ENCODE measurements at regions not wholly inside any gene's neighbourhood (a gene's known extent, or its start where the extent isn't known, plus 50 kb on each side); places are given as distances from the start of the nearest gene placed in this dataset.

GRCh38 chr4:162565730-162566129, 401.9 kb upstream of the FSTL5 start:
- 49 to 59% (median 52%) methylated on average over 4 of the region's 4 CpGs for WGBS, 3 donors
- DNase-seq = no peak
- TF ChIP-seq CTCF (IDR thresholded peaks at IDR 0.05) = no peak
- no peak for ATAC-seq
- no peaks in the 10 kb centered on the region for H3K4me1 ChIP-seq
- no peak overlapping the region for H3K27ac ChIP-seq
- H3K27me3 ChIP-seq (ENCODE audit: insufficient read depth in 3 of 3, low read length in 2 of 3) = no peaks in the 10 kb centered on the region
- H3K36me3 ChIP-seq (ENCODE audit: insufficient read depth in 1 of 2, low read depth in 1 of 2) = no peaks in the 10 kb centered on the region
- no peak overlapping the region for H3K4me3 ChIP-seq
- intact Hi-C loops (cut with DNase I) = no loop called here
- H3K9me3 ChIP-seq = no peaks in the 10 kb centered on the region

GRCh38 chr4:162560073-162560472, 396.3 kb upstream of the FSTL5 start:
- intact Hi-C loops (cut with DNase I) = no loop called here
- no peak for TF ChIP-seq CTCF (IDR thresholded peaks at IDR 0.05)
- H3K27ac ChIP-seq = no peak overlapping the region
- H3K4me3 ChIP-seq = no peak overlapping the region
- H3K4me1 ChIP-seq = no peaks in the 10 kb centered on the region
- WGBS, 3 donors = 82 to 86% (median 83%) methylated on average over 1 of the region's 1 CpG
- DNase-seq (no peak), ATAC-seq (no peak)
- H3K9me3 ChIP-seq = no peaks in the 10 kb centered on the region
- no peaks in the 10 kb centered on the region for H3K27me3 ChIP-seq (ENCODE audit: insufficient read depth in 3 of 3, low read length in 2 of 3)
- H3K36me3 ChIP-seq (ENCODE audit: insufficient read depth in 1 of 2, low read depth in 1 of 2) = no peaks in the 10 kb centered on the region

- Histone ChIP-seq H3K9me3 (no peaks in the 10 kb centered on the region), H3K27ac (no peak overlapping the region), H3K27me3 (ENCODE audit: insufficient read depth in 3 of 3, low read length in 2 of 3) (no peaks in the 10 kb centered on the region), H3K4me3 (no peak overlapping the region), H3K4me1 (no peaks in the 10 kb centered on the region), H3K36me3 (ENCODE audit: insufficient read depth in 1 of 2, low read depth in 1 of 2) (no peaks in the 10 kb centered on the region)
- 77 to 81% (median 77%) methylated on average over 4 of the region's 4 CpGs for WGBS, 3 donors
- no peak for TF ChIP-seq CTCF (IDR thresholded peaks at IDR 0.05)
- no peak for DNase-seq
- ATAC-seq = no peak
- intact Hi-C loops (cut with DNase I) = no loop called here
Observed at GRCh38 chr4:162557516-162558106, 393.8 kb upstream of the FSTL5 start.

- no peaks in the 10 kb centered on the region for H3K9me3 ChIP-seq
- no peak for DNase-seq
- no peaks in the 10 kb centered on the region for H3K27me3 ChIP-seq (ENCODE audit: insufficient read depth in 3 of 3, low read length in 2 of 3)
- no peak overlapping the region for H3K27ac ChIP-seq
- H3K4me1 ChIP-seq = no peaks in the 10 kb centered on the region
- no peak for TF ChIP-seq CTCF (IDR thresholded peaks at IDR 0.05)
- ATAC-seq = no peak
- H3K4me3 ChIP-seq = no peak overlapping the region
- 49 to 54% (median 49%) methylated on average over 1 of the region's 1 CpG for WGBS, 3 donors
- intact Hi-C loops (cut with DNase I) = no loop called here
- H3K36me3 ChIP-seq (ENCODE audit: insufficient read depth in 1 of 2, low read depth in 1 of 2) = no peaks in the 10 kb centered on the region
Observed at GRCh38 chr4:162535121-162535520, 371.3 kb upstream of the FSTL5 start.

- no peaks in the 10 kb centered on the region for H3K27me3 ChIP-seq (ENCODE audit: insufficient read depth in 3 of 3, low read length in 2 of 3)
- H3K4me1 ChIP-seq = no peaks in the 10 kb centered on the region
- H3K4me3 ChIP-seq = no peak overlapping the region
- intact Hi-C loops (cut with DNase I) = no loop called here
- no peaks in the 10 kb centered on the region for H3K36me3 ChIP-seq (ENCODE audit: insufficient read depth in 1 of 2, low read depth in 1 of 2)
- no peak for TF ChIP-seq CTCF (IDR thresholded peaks at IDR 0.05)
- H3K9me3 ChIP-seq = no peaks in the 10 kb centered on the region
- no peak overlapping the region for H3K27ac ChIP-seq
- WGBS, 3 donors = 84 to 88% (median 85%) methylated on average over 4 of the region's 4 CpGs
- ATAC-seq (no peak), DNase-seq (no peak)
Observed at GRCh38 chr4:162523171-162523570, 359.4 kb upstream of the FSTL5 start.
